WTC11 (cell line): ENCODE measurements at regions not wholly inside any gene's neighbourhood (a gene's known extent, or its start where the extent isn't known, plus 50 kb on each side); places are given as distances from the start of the nearest gene placed in this dataset.

Experiments used
- RELA ChIP-seq: sonication (generic); formaldehyde crosslinking; IDR thresholded peaks from 2 replicates; pipeline ENCODE4 v1.8.1; 2022; ENCODE audit warnings: missing genetic modification reagents, mild to moderate bottlenecking, borderline replicate concordance
- SMAD3 ChIP-seq: sonication (generic); formaldehyde crosslinking; IDR thresholded peaks from 2 replicates; pipeline ENCODE4 v1.8.0; 2022; ENCODE audit warnings: missing genetic modification reagents, mild to moderate bottlenecking, borderline replicate concordance
- TF ChIP-seq, protein P1 (sequence below): fragments of 200-600 bp; IDR thresholded peaks from 2 replicates; pipeline ENCODE4 v1.8.0; 2022; ENCODE audit warnings: antibody characterized with exemption
- TF ChIP-seq, protein P2 (sequence below): sonication (generic); formaldehyde crosslinking; IDR thresholded peaks from 2 replicates; pipeline ENCODE4 v1.8.0; 2022; ENCODE audit warnings: mild to moderate bottlenecking, missing genetic modification reagents
- TF ChIP-seq, protein P3 (sequence below): sonication (generic); formaldehyde crosslinking; IDR thresholded peaks from 2 replicates; pipeline ENCODE4 v1.8.1; 2023; ENCODE audit warnings: mild to moderate bottlenecking, missing genetic modification reagents

DNA sequence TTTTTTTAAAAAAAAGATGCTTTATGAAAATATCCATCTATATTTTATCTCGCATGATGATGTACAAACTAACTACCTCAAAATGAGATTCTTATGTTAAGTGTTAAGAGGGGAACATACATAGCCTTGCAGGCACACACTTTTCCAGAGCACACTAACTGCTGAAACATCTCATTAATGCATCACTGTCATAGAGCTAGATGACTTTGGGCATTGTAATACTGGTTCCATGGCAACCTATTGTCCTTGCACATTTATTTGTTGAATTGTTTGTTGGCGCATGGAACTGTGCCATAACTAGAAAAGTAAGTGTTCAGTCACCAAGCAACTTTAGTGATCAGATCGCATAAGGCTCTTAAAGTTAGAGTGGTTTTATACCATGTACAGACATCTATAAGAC is 348.3 kb downstream of the GALC start:
- TF ChIP-seq, protein P1, sequence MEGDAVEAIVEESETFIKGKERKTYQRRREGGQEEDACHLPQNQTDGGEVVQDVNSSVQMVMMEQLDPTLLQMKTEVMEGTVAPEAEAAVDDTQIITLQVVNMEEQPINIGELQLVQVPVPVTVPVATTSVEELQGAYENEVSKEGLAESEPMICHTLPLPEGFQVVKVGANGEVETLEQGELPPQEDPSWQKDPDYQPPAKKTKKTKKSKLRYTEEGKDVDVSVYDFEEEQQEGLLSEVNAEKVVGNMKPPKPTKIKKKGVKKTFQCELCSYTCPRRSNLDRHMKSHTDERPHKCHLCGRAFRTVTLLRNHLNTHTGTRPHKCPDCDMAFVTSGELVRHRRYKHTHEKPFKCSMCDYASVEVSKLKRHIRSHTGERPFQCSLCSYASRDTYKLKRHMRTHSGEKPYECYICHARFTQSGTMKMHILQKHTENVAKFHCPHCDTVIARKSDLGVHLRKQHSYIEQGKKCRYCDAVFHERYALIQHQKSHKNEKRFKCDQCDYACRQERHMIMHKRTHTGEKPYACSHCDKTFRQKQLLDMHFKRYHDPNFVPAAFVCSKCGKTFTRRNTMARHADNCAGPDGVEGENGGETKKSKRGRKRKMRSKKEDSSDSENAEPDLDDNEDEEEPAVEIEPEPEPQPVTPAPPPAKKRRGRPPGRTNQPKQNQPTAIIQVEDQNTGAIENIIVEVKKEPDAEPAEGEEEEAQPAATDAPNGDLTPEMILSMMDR, result no peak
- TF ChIP-seq SMAD3 (CRISPR knock-in tag) (no peak), RELA (CRISPR knock-in tag) (no peak)
- TF ChIP-seq, protein P2, sequence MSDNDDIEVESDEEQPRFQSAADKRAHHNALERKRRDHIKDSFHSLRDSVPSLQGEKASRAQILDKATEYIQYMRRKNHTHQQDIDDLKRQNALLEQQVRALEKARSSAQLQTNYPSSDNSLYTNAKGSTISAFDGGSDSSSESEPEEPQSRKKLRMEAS (CRISPR knock-in tag), result no peak
- TF ChIP-seq, protein P3, sequence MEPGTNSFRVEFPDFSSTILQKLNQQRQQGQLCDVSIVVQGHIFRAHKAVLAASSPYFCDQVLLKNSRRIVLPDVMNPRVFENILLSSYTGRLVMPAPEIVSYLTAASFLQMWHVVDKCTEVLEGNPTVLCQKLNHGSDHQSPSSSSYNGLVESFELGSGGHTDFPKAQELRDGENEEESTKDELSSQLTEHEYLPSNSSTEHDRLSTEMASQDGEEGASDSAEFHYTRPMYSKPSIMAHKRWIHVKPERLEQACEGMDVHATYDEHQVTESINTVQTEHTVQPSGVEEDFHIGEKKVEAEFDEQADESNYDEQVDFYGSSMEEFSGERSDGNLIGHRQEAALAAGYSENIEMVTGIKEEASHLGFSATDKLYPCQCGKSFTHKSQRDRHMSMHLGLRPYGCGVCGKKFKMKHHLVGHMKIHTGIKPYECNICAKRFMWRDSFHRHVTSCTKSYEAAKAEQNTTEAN, result no peak
